ENCODE measurements at regions not wholly inside any gene's neighbourhood (a gene's known extent, or its start where the extent isn't known, plus 50 kb on each side); places are given as distances from the start of the nearest gene placed in this dataset.
"Not testable (repeated sequence)": the region's sequence is repeated elsewhere in the genome, so short reads cannot be mapped to it uniquely, and the experiment has no call there.

GRCh38 chr6:153334121-153334520 lies 203.0 kb upstream of the RGS17 start:
- no peak for DNase-seq (ENCODE audit: extremely low read depth, low read depth)
- TF ChIP-seq, protein P1, sequence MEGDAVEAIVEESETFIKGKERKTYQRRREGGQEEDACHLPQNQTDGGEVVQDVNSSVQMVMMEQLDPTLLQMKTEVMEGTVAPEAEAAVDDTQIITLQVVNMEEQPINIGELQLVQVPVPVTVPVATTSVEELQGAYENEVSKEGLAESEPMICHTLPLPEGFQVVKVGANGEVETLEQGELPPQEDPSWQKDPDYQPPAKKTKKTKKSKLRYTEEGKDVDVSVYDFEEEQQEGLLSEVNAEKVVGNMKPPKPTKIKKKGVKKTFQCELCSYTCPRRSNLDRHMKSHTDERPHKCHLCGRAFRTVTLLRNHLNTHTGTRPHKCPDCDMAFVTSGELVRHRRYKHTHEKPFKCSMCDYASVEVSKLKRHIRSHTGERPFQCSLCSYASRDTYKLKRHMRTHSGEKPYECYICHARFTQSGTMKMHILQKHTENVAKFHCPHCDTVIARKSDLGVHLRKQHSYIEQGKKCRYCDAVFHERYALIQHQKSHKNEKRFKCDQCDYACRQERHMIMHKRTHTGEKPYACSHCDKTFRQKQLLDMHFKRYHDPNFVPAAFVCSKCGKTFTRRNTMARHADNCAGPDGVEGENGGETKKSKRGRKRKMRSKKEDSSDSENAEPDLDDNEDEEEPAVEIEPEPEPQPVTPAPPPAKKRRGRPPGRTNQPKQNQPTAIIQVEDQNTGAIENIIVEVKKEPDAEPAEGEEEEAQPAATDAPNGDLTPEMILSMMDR (IDR thresholded peaks at IDR 0.05; ENCODE audit: low read depth, low read length): no peak

GRCh38 chr6:153331221-153331620 lies 200.1 kb upstream of the RGS17 start:
- DNase-seq (ENCODE audit: extremely low read depth, low read depth): not testable (repeated sequence)

- DNase-seq (ENCODE audit: extremely low read depth, low read depth): no peak
- TF ChIP-seq, protein P1 (IDR thresholded peaks at IDR 0.05; ENCODE audit: low read depth, low read length): no peak
Observed at GRCh38 chr6:153328194-153328593, 197.1 kb upstream of the RGS17 start.

DNA sequence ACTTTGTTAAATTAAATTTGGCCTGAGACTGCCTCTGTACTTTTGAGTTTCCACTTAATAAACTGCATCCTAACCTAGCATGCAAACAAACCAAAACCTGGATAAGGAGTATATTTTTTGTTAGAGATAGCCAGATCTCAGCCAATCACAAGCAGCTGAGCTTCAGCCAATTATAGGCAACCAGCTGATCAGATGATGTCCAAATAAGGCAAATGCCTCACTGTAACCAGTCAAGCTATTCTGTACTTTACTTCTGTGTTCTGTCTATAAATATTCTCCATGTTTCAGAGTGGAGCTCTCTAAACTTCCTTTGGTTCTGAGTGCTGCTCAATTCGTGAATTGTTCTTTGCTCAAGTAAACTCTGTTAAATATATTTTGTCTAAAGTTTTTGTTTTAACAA lies 194.6 kb upstream of the RGS17 start:
- TF ChIP-seq, protein P1 (IDR thresholded peaks at IDR 0.05; ENCODE audit: low read depth, low read length): no peak
- no peak for DNase-seq (ENCODE audit: extremely low read depth, low read depth)

DNA sequence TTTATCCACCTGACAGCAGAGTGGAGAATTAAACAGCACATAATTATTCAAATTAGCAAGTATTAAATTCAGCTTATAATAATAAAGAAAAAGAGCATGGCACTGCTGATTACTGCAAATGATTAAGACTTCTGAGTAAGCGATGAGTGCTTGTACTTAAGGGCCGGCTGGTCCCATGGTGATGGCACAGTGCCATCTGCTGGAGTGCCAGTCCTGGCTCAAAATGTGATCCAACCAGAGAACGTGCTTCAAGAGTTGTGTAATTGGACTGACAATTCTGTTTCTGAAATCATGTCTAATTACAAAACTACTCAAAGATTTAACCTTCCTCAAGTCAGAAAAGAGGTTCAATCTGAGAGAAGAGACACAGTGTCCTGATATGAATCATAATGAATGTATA lies 181.6 kb upstream of the RGS17 start:
- DNase-seq (ENCODE audit: extremely low read depth, low read depth): peak; percentile 7
- TF ChIP-seq, protein P1 (IDR thresholded peaks at IDR 0.05; ENCODE audit: low read depth, low read length): peak; percentile 17

DNA sequence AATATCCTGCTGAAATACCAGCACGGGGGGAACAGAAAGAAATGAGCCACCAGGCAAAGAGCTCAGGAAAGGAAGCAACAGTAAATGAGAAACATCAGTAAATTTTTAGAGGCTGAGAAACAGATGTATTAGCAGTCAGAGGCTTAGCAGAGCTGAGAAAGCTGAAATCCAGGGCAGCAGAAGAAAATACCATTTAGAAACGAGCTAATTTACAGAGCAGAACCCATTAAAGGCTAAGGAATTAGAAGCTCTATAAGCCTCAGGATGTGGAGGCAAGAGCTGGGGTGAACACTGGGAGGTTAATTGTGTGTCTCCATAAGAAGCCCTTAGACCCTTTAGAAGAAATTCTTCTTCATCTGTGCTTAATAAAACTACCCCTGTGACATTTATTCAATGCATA lies 178.6 kb upstream of the RGS17 start:
- TF ChIP-seq, protein P1 (IDR thresholded peaks at IDR 0.05; ENCODE audit: low read depth, low read length): no peak

DNA sequence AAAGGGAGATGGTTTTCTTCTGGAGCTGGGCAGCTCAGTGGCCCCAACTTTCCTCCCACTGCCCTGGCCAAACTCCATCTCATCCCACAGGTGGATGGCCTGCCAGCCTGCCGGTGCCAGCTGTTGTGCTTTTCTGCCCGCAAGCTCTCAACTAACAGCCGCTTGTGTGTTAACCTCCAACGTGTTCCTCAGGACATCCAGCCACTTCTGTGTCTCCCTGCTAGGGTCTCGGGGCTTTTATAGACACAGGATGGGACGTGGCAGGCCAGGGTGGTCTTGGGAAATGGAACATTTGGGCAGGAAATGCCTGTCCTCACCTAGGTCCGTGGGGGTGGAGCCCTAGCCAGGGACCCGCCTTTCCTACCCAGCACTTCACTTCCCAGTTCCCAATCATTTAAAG lies 171.1 kb upstream of the RGS17 start:
- TF ChIP-seq, protein P1 (IDR thresholded peaks at IDR 0.05; ENCODE audit: low read depth, low read length): no peak

More for the DNA sequence above, 178.6 kb upstream of the RGS17 start:
- DNase-seq (ENCODE audit: extremely low read depth, low read depth): no peak

GRCh38 chr6:153301602-153302001 lies 170.5 kb upstream of the RGS17 start:
- no peak for DNase-seq (ENCODE audit: extremely low read depth, low read depth)
- TF ChIP-seq, protein P1 (IDR thresholded peaks at IDR 0.05; ENCODE audit: low read depth, low read length): no peak

More for the DNA sequence above, 171.1 kb upstream of the RGS17 start:
- DNase-seq (ENCODE audit: extremely low read depth, low read depth): no peak

DNA sequence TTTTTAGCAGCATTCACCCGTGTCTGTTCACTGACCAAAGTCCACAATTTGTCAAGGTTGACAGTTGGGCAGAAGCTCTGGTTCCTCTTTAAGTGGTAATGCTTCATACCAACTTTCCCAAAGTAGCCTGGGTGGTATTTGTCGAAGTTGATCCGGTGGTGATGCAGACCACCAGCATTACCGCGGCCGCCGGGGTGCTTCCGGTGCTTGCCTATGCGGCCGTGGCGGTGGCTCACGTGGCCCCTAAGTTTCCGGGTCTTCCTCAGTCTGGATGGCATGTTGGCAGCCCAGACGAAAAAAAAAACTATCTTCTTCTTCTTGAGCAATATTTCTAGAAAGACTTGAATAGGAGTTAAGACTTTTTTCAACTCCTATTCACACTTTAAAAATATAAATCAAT lies 151.4 kb upstream of the RGS17 start:
- not testable (repeated sequence) for DNase-seq (ENCODE audit: extremely low read depth, low read depth)
